K562 (cell line): ENCODE measurements at regions not wholly inside any gene's neighbourhood (a gene's known extent, or its start where the extent isn't known, plus 50 kb on each side); places are given as distances from the start of the nearest gene placed in this dataset.

Experiments used
- ATAC-seq: fragments of 200-7000 bp; cut with Tn5 transposase; 3 replicates; pipeline ENCODE4 v1.9.1; 2020; ENCODE audit warnings: moderate library complexity
- BruUV-seq: library from RNA; stranded (reverse); fragments of 400-500 nt; replicated peaks from 2 replicates; lab custom pipeline; 2021; lab: Mats Ljungman, UMichigan
- CTCF ChIA-PET: fragments of 300-600 bp; formaldehyde crosslinking; extraction: SDS; loops from one replicate; lab custom pipeline; 2021; ENCODE audit warnings: low intra/inter-chr PET ratio; lab: Yijun Ruan, JAX
- POLR2A ChIA-PET: fragments of 300-600, 350-650 bp; sonication (Branson Sonifier 250); formaldehyde crosslinking; extraction: SDS; loops from one replicate; lab custom pipeline; 2021; ENCODE audit warnings: antibody characterized with exemption, inconsistent platforms; lab: Yijun Ruan, JAX
- DNase-seq, 4 experiments: peaks; one replicate each; pipeline versions ENCODE4 v3.0.0 to v3.0.0-alpha.2; 2011 to 2018; ENCODE audit warnings: low spot score in 3 of 4, mixed read lengths in 3 of 4; ENCODE audit errors: extremely low read depth in 1 of 4
- FAIRE-seq: peaks from 2 replicates; lab custom pipeline; 2011; peaks lifted over from hg19 to GRCh38; lab: Jason Lieb, UNC
- H2AFZ ChIP-seq: 2 replicates; pipeline ENCODE4 v1.6.0; 2011; ENCODE audit warnings: low read depth, low read length, control low read depth, inconsistent platforms
- H3K27ac ChIP-seq: fragments of 200-600 bp; 3 replicates; pipeline ENCODE4 v1.8.0; 2011; ENCODE audit warnings: low read depth, mild to moderate bottlenecking, control low read depth, inconsistent platforms, low read length, moderate library complexity, mixed read lengths; ENCODE audit errors: extremely low read depth
- H3K27me3 ChIP-seq, 2 experiments: fragments of 300-600 bp in 1 of 2; 2 replicates in 1 of 2; 3 replicates in 1 of 2; pipeline versions ENCODE4 v1.6.0 to v1.8.0; 2011; ENCODE audit warnings: inconsistent platforms in 2 of 2, low read length in 2 of 2, mild to moderate bottlenecking in 1 of 2, mixed read lengths in 1 of 2, moderate library complexity in 1 of 2; ENCODE audit not compliant: control insufficient read depth in 2 of 2, insufficient read depth in 2 of 2
- H3K36me3 ChIP-seq: fragments of 300-600 bp; 3 replicates; pipeline ENCODE4 v1.8.0; 2011; ENCODE audit warnings: mild to moderate bottlenecking, low read length, inconsistent platforms; ENCODE audit not compliant: control insufficient read depth, insufficient read depth
- H3K4me1 ChIP-seq, 2 experiments: fragments of 200-600 bp in 1 of 2; replicated peaks in 1 of 2; 2 replicates in 1 of 2; 3 replicates in 1 of 2; pipeline versions ENCODE4 v1.5.1 to v1.8.0; 2011; ENCODE audit warnings: inconsistent platforms in 2 of 2, low read length in 2 of 2, mild to moderate bottlenecking in 1 of 2, mixed read lengths in 1 of 2, moderate library complexity in 1 of 2; ENCODE audit not compliant: control insufficient read depth in 2 of 2, insufficient read depth in 2 of 2
- H3K4me2 ChIP-seq: 2 replicates; pipeline ENCODE4 v1.6.1; 2011; ENCODE audit warnings: low read length, control low read depth, inconsistent platforms, mixed read lengths; ENCODE audit not compliant: insufficient read depth
- H3K4me3 ChIP-seq: fragments of 200-600 bp; sonication (generic), shearing (Covaris generic); 2 replicates; pipeline ENCODE4 v1.5.1; 2016; ENCODE audit warnings: control low read depth, inconsistent platforms
- H3K79me2 ChIP-seq: fragments of 200-600 bp; 3 replicates; pipeline ENCODE4 v1.8.0; 2011; ENCODE audit warnings: low read length, inconsistent platforms; ENCODE audit not compliant: control insufficient read depth, insufficient read depth
- H3K9ac ChIP-seq, 2 experiments: 2 replicates each; pipeline versions ENCODE4 v1.6.0 to v1.6.1; 2011; ENCODE audit warnings: low read depth in 2 of 2, low read length in 2 of 2, control low read depth in 1 of 2, inconsistent platforms in 1 of 2, mild to moderate bottlenecking in 1 of 2, mixed read lengths in 1 of 2; ENCODE audit not compliant: insufficient read depth in 1 of 2
- H3K9me1 ChIP-seq: one replicate; pipeline ENCODE4 v1.6.0; 2011; ENCODE audit warnings: inconsistent platforms, mild to moderate bottlenecking, low read length, moderate library complexity; ENCODE audit not compliant: control insufficient read depth, insufficient read depth
- H3K9me3 ChIP-seq: replicated peaks from 2 replicates; pipeline ENCODE4 v1.5.1; 2011; ENCODE audit warnings: low read depth, low read length, inconsistent platforms; ENCODE audit not compliant: control insufficient read depth, insufficient read depth
- H4K20me1 ChIP-seq: replicated peaks from 2 replicates; pipeline ENCODE4 v1.6.1; 2011; ENCODE audit warnings: low read length, inconsistent platforms, mixed read lengths; ENCODE audit not compliant: control insufficient read depth, insufficient read depth
- CHD4 ChIP-seq: fragments of 200-600 bp; sonication (generic); IDR thresholded peaks from 3 replicates; pipeline ENCODE4 v1.6.1; 2012; ENCODE audit warnings: low read depth, mild to moderate bottlenecking, mixed read lengths, low read length, inconsistent platforms; ENCODE audit not compliant: insufficient read depth, insufficient replicate concordance, poor library complexity, severe bottlenecking
- FOS ChIP-seq: IDR thresholded peaks from 3 replicates; pipeline ENCODE4 v1.6.1; 2011; ENCODE audit not compliant: insufficient read length; ENCODE audit errors: extremely low read depth
- HDGF ChIP-seq: fragments of 450-650 bp; IDR thresholded peaks from 2 replicates; pipeline ENCODE4 v1.6.1; 2016
- MECOM ChIP-seq: fragments of 250-450 bp; sonication (Bioruptor Pico); IDR thresholded peaks from 2 replicates; pipeline ENCODE4 v1.8.0; 2022; ENCODE audit warnings: inconsistent platforms
- NFIC ChIP-seq: fragments of 450-650 bp; IDR thresholded peaks from 2 replicates; pipeline ENCODE4 v1.6.1; 2017; ENCODE audit warnings: mild to moderate bottlenecking, inconsistent platforms
- RBM25 ChIP-seq: fragments of 200-400 bp; formaldehyde crosslinking; IDR thresholded peaks from 2 replicates; pipeline ENCODE4 v1.6.1; 2018; ENCODE audit warnings: low read length, low read depth, moderate library complexity; ENCODE audit not compliant: severe bottlenecking
- THRAP3 ChIP-seq: fragments of 450-650 bp; IDR thresholded peaks from 2 replicates; pipeline ENCODE4 v1.6.1; 2016; ENCODE audit warnings: mild to moderate bottlenecking, inconsistent platforms, borderline replicate concordance
- TOE1 ChIP-seq, 2 experiments: fragments of 450-650 bp in 1 of 2; sonication (generic) in 1 of 2; formaldehyde crosslinking in 1 of 2; IDR thresholded peaks; 2 replicates each; pipeline versions ENCODE4 v1.7.1 to v1.8.0; 2016 to 2022; ENCODE audit warnings: borderline replicate concordance in 2 of 2, mild to moderate bottlenecking in 2 of 2, antibody characterized with exemption in 1 of 2, inconsistent platforms in 1 of 2, low read depth in 1 of 2, missing genetic modification reagents in 1 of 2, moderate library complexity in 1 of 2
- ZBTB49 ChIP-seq: sonication (generic); formaldehyde crosslinking; IDR thresholded peaks from 2 replicates; pipeline ENCODE4 v1.8.0; 2022; ENCODE audit warnings: missing genetic modification reagents, mild to moderate bottlenecking, borderline replicate concordance
- ZNF121 ChIP-seq: sonication (generic); formaldehyde crosslinking; conservative IDR thresholded peaks from 2 replicates; pipeline ENCODE4 v1.8.0; 2022; ENCODE audit warnings: missing genetic modification reagents
- ZNF436 ChIP-seq: fragments of 250-450, 450-650 bp; sonication (Bioruptor Pico); formaldehyde crosslinking; IDR thresholded peaks from 2 replicates; pipeline ENCODE4 v1.7.0; 2020; ENCODE audit warnings: mild to moderate bottlenecking
- ZNF79 ChIP-seq: fragments of 250-450 bp; sonication (Bioruptor Pico); IDR thresholded peaks from 2 replicates; pipeline ENCODE4 v1.4.0; 2020; ENCODE audit warnings: low read depth, mild to moderate bottlenecking, moderate library complexity
- WGBS: fragments of 100-300 bp; shearing (Covaris generic); methylation state at CpG from one replicate; pipeline ENCODE4 v1.1.6; 2016; ENCODE audit warnings: low coverage, mixed read lengths; ENCODE audit not compliant: insufficient coverage; ENCODE audit errors: missing lambda C conversion rate; 5-methylcytosine and 5-hydroxymethylcytosine counted together
- in situ Hi-C: fragments of 300-500 bp; cut with MboI; formaldehyde crosslinking; loops from 4 replicates; pipeline ENCODE4 v1.15.0; 2018; ENCODE audit warnings: inconsistent platforms, mixed read lengths
- intact Hi-C: fragments of 100-400 bp; cut with micrococcal nuclease; formaldehyde crosslinking; loops from 2 replicates; pipeline ENCODE4 v1.14.2; 2022

GRCh38 chr6:63066055-63066704 is 145.1 kb upstream of the FKBP1C start:
- H3K27ac ChIP-seq, result no peak overlapping the region
- in situ Hi-C loops, result no loop called here
- no TSS peak for BruUV-seq

More at GRCh38 chr6:63066055-63066704, 145.1 kb upstream of the FKBP1C start:
- DNase-seq (no peak), ATAC-seq (no peak), FAIRE-seq (no peak)
- no peak overlapping the region for H3K4me2 ChIP-seq
- no peaks in the 10 kb centered on the region for H3K9me1 ChIP-seq
- H3K36me3 ChIP-seq, result no peaks in the 10 kb centered on the region
- ChIA-PET POLR2A (no interaction called here), CTCF (no interaction called here)
- H3K4me3 ChIP-seq, result no peak overlapping the region
- intact Hi-C loops, result no loop called here
- no peaks in the 10 kb centered on the region for H3K79me2 ChIP-seq
- H3K9me3 ChIP-seq, result no peaks in the 10 kb centered on the region
- H3K27me3 ChIP-seq, result no peaks in the 10 kb centered on the region
- H4K20me1 ChIP-seq, result no peaks in the 10 kb centered on the region
- no peak overlapping the region for H3K9ac ChIP-seq
- TF ChIP-seq RBM25 (no peak), ZNF121 (no peak), ZNF436 (CRISPR knock-in tag) (no peak), TOE1 (IDR thresholded peaks at IDR 0.05; ENCODE audit: borderline replicate concordance) (no peak), TOE1 (CRISPR knock-in tag; IDR thresholded peaks at IDR 0.05; ENCODE audit: borderline replicate concordance, low read depth) (no peak), ZNF79 (no peak), HDGF (no peak), ZBTB49 (CRISPR knock-in tag) (no peak), FOS (no peak), THRAP3 (no peak), NFIC (no peak), MECOM (CRISPR knock-in tag) (no peak), CHD4 (no peak)
- no peaks in the 10 kb centered on the region for H3K4me1 ChIP-seq
- 4% methylated on average over 3 of the region's 3 CpGs for WGBS
- H2AFZ ChIP-seq, result no peak overlapping the region
